ENCODE measurements at regions not wholly inside any gene's neighbourhood (a gene's known extent, or its start where the extent isn't known, plus 50 kb on each side); places are given as distances from the start of the nearest gene placed in this dataset.

GRCh38 chr12:114743289-114743688, 59.3 kb upstream of the TBX3 start:
- no peak for TF ChIP-seq CTCF (IDR thresholded peaks at IDR 0.05; ENCODE audit: unreplicated experiment)
- Mint-ChIP-seq H3K36me3 (no peaks in the 10 kb centered on the region), H3K4me3 (no peak overlapping the region), H3K27me3 (ENCODE audit: low read depth) (no peaks in the 10 kb centered on the region), H3K4me1 (peaks cover 39% of the 10 kb centered on the region), H3K27ac (no peak overlapping the region), H3K9me3 (no peaks in the 10 kb centered on the region)
- DNase-seq (ENCODE audit: low spot score in 2 of 2, unreplicated experiment in 2 of 2): no peak

GRCh38 chr12:114742363-114742762, 58.4 kb upstream of the TBX3 start:
- Mint-ChIP-seq H3K36me3 (no peaks in the 10 kb centered on the region), H3K27ac (peak overlapping the region; percentile 30)
- DNase-seq (ENCODE audit: low spot score in 2 of 2, unreplicated experiment in 2 of 2): no peak

GRCh38 chr12:114741940-114742339, 58.0 kb upstream of the TBX3 start:
- peaks cover 30% of the 10 kb centered on the region for H3K4me1 Mint-ChIP-seq

More at GRCh38 chr12:114742363-114742762, 58.4 kb upstream of the TBX3 start:
- Mint-ChIP-seq H3K4me1 (peaks cover 35% of the 10 kb centered on the region), H3K27me3 (ENCODE audit: low read depth) (no peaks in the 10 kb centered on the region), H3K9me3 (no peaks in the 10 kb centered on the region), H3K4me3 (no peak overlapping the region)
- TF ChIP-seq CTCF (IDR thresholded peaks at IDR 0.05; ENCODE audit: unreplicated experiment): no peak

GRCh38 chr12:114740448-114740847, 56.5 kb upstream of the TBX3 start:
- Mint-ChIP-seq H3K4me3 (no peak overlapping the region), H3K27me3 (ENCODE audit: low read depth) (no peaks in the 10 kb centered on the region), H3K36me3 (no peaks in the 10 kb centered on the region), H3K4me1 (peaks cover 21% of the 10 kb centered on the region), H3K27ac (no peak overlapping the region), H3K9me3 (no peaks in the 10 kb centered on the region)
- TF ChIP-seq CTCF (IDR thresholded peaks at IDR 0.05; ENCODE audit: unreplicated experiment): no peak
- no peak for DNase-seq (ENCODE audit: low spot score in 2 of 2, unreplicated experiment in 2 of 2)

More at GRCh38 chr12:114741940-114742339, 58.0 kb upstream of the TBX3 start:
- Mint-ChIP-seq H3K9me3 (no peaks in the 10 kb centered on the region), H3K27ac (peak overlapping the region; percentile 30), H3K36me3 (no peaks in the 10 kb centered on the region), H3K4me3 (no peak overlapping the region), H3K27me3 (ENCODE audit: low read depth) (no peaks in the 10 kb centered on the region)
- DNase-seq (ENCODE audit: low spot score in 2 of 2, unreplicated experiment in 2 of 2): no peak
- no peak for TF ChIP-seq CTCF (IDR thresholded peaks at IDR 0.05; ENCODE audit: unreplicated experiment)

DNA sequence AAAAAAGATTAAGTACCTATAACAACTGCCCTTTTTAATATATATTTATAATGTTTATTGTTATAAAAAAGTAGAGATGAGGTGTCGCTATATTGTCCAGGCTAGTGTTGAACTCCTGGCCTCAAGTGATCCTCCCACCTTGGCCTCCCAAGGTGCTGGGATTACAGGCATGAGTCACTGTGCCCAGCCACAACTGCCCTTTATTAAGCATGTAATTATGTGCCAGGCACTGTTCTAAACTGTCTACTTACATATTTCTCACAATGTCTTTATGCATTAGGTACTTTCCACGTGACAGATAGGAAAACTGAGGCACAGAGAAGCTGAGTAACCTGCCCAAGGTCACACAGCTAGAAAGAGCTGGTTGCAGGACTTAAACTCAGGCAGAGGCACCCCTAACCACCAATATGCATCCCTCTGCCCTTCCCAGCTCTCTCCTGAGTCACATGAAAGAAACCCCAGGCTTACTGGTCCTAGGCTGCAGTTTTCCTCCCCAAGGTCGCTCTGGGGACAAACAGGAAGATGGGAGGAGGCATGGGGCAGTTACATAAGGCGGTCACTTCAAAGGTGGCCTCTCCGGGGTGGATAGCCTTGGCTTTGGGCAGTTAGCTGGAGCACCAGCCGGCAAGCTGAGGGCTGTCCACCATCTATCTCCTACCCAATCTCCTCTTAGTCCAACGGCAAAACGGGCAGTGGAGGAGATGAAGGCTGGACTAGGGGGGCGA, 54.6 kb upstream of the TBX3 start:
- Mint-ChIP-seq H3K9me3 (no peaks in the 10 kb centered on the region), H3K36me3 (peaks cover 7% of the 10 kb centered on the region), H3K4me1 (peaks cover 8% of the 10 kb centered on the region), H3K27me3 (ENCODE audit: low read depth) (no peaks in the 10 kb centered on the region), H3K4me3 (no peak overlapping the region), H3K27ac (no peak overlapping the region)
- DNase-seq (ENCODE audit: low spot score in 2 of 2, unreplicated experiment in 2 of 2): no peak
- no peak for TF ChIP-seq CTCF (IDR thresholded peaks at IDR 0.05; ENCODE audit: unreplicated experiment)
